ENCODE measurements at regions not wholly inside any gene's neighbourhood (a gene's known extent, or its start where the extent isn't known, plus 50 kb on each side); places are given as distances from the start of the nearest gene placed in this dataset.

DNA sequence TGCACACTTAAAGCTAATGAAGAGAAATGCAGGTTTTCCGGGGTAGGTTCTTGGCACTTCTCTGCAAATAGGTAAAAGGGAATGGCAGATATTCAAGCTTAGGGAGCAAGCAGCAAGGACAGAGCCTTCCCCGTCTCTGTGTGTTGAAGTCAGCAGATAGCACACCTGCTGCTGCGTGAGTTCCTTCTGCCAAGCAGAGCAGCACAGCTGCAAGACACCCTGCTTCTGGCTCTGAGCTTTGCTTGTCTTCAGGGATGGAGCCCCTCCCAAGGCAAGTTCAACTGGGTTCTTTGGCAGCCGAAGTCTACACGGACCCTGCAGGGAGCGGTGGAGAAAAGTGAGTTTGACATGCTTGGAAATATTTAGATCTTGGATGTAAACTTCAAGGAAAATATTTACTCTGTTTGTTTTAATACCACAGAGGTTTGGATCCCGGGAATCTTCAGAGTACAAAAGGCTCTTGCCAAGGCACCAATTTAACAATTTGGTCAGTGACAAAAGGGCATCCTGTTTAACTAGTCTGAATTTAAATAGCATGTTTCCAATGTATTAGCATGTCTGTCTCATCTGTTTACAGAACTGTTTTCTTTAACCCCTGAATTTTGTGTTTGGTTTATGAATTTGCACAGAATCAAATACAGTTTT, 113.4 kb upstream of the KCNJ16 start:
- H3K9me3 ChIP-seq, result no peaks in the 10 kb centered on the region
- H3K27ac ChIP-seq, result no peak overlapping the region
- FAIRE-seq, result no peak
- no peak overlapping the region for H3K4me3 ChIP-seq
- 48 to 63% methylated on average over 7 of the region's 7 CpGs for WGBS, 2 donors
- no peaks in the 10 kb centered on the region for H3K36me3 ChIP-seq
- intact Hi-C loops (cut with DNase I), result no loop called here
- H3K27me3 ChIP-seq, result no peaks in the 10 kb centered on the region
- no peaks in the 10 kb centered on the region for H3K4me1 ChIP-seq
- peak in 2 of 4 donors; percentile 51 to 59 for ATAC-seq
- TF ChIP-seq, protein P1, sequence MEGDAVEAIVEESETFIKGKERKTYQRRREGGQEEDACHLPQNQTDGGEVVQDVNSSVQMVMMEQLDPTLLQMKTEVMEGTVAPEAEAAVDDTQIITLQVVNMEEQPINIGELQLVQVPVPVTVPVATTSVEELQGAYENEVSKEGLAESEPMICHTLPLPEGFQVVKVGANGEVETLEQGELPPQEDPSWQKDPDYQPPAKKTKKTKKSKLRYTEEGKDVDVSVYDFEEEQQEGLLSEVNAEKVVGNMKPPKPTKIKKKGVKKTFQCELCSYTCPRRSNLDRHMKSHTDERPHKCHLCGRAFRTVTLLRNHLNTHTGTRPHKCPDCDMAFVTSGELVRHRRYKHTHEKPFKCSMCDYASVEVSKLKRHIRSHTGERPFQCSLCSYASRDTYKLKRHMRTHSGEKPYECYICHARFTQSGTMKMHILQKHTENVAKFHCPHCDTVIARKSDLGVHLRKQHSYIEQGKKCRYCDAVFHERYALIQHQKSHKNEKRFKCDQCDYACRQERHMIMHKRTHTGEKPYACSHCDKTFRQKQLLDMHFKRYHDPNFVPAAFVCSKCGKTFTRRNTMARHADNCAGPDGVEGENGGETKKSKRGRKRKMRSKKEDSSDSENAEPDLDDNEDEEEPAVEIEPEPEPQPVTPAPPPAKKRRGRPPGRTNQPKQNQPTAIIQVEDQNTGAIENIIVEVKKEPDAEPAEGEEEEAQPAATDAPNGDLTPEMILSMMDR (IDR thresholded peaks at IDR 0.05), result no peak
- DNase-seq, result peak in 4 of 6 donors; percentile 1 to 49 (median 15)

DNA sequence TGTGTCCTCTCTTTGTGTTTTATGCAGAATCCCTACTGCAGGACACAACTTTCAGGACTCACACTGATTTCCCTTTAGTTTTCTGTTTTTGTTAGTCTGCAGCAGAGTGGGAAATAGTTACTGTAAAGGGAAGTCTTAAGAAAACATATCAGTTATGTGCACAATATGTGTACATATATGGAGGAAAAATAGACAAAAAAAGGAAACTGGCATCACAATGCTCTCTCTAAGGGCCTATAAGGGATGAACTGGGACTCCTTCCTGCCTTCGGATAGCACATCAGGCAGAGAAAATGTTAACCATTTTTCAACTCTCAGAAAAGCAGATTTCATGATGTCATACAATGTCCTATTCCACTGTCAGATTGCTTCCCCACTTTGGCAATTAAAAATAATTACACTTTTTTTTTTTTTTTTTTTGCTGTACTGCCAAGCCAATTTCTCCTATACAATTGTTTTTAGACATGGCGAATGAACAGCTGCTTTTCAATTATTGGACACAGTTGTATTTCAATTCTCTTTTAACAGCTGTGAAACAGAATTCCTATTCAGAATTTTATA, 112.5 kb upstream of the KCNJ16 start:
- H3K4me1 ChIP-seq, result no peaks in the 10 kb centered on the region
- no peaks in the 10 kb centered on the region for H3K9me3 ChIP-seq
- H3K27me3 ChIP-seq, result no peaks in the 10 kb centered on the region
- no peak overlapping the region for H3K4me3 ChIP-seq
- TF ChIP-seq, protein P1 (IDR thresholded peaks at IDR 0.05), result no peak
- H3K36me3 ChIP-seq, result no peaks in the 10 kb centered on the region
- DNase-seq (no peak), FAIRE-seq (no peak), ATAC-seq (no peak)
- intact Hi-C loops (cut with DNase I), result no loop called here
- 86 to 94% methylated on average over 2 of the region's 2 CpGs for WGBS, 2 donors
- no peak overlapping the region for H3K27ac ChIP-seq

DNA sequence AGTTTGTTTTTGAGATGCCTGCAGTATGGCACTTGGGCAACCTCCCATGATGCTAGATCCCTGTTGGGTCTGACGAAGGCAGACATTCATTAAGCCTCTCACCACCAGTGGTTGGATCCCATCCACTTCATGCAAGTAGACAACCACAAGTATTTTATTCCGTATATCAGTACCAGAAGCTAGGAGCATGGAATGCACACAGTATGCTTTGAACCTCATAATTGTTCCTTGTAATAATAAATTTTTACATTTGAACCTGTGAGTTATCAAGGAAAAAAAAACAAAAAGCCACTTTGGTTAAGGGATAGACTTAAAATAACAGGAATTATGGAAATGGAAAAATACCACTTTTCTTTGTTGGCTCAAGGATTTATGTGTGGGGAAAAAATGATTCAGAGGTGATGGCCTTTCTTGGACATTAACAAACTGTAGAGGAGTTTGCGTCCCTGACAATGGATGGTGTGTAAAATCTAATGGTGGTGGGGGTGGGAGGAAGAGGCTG, 107.1 kb upstream of the KCNJ16 start:
- DNase-seq, result no peak

DNA sequence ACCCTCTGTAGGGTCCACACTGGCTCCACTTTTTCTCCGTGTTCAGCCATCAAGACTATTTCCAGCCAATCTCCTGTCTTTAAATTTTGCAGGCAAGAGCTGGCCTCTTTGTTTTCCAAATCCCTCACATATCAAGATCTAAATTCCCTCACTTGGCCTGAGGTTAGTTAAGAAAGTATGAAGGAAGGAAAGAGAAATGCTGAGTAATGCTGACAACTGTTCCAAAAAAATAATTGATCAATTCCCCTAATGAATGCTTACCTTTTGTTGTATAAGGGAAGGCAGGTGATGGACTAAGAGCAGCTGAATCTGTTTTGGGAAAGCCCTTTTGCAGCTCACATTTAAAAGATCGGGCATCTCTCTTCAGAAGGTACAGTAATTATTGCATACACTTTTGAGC, 105.1 kb upstream of the KCNJ16 start:
- TF ChIP-seq, protein P1 (IDR thresholded peaks at IDR 0.05), result no peak
- no peak for ATAC-seq
- H3K4me3 ChIP-seq, result no peak overlapping the region
- no peaks in the 10 kb centered on the region for H3K4me1 ChIP-seq
- no peaks in the 10 kb centered on the region for H3K36me3 ChIP-seq
- DNase-seq, result no peak
- 70 to 96% methylated on average over 2 of the region's 2 CpGs for WGBS, 2 donors
- H3K27me3 ChIP-seq, result no peaks in the 10 kb centered on the region
- intact Hi-C loops (cut with DNase I), result no loop called here
- no peaks in the 10 kb centered on the region for H3K9me3 ChIP-seq
- no peak overlapping the region for H3K27ac ChIP-seq
- FAIRE-seq, result no peak

More for the DNA sequence above, 107.1 kb upstream of the KCNJ16 start:
- H3K27me3 ChIP-seq, result no peaks in the 10 kb centered on the region
- FAIRE-seq (no peak), ATAC-seq (no peak)
- intact Hi-C loops (cut with DNase I), result no loop called here
- no peak overlapping the region for H3K4me3 ChIP-seq
- TF ChIP-seq, protein P1 (IDR thresholded peaks at IDR 0.05), result no peak
- no peak overlapping the region for H3K27ac ChIP-seq
- WGBS, 2 donors, result 76 to 82% methylated on average over 3 of the region's 3 CpGs
- H3K4me1 ChIP-seq, result no peaks in the 10 kb centered on the region
- H3K36me3 ChIP-seq, result no peaks in the 10 kb centered on the region
- H3K9me3 ChIP-seq, result no peaks in the 10 kb centered on the region

DNA sequence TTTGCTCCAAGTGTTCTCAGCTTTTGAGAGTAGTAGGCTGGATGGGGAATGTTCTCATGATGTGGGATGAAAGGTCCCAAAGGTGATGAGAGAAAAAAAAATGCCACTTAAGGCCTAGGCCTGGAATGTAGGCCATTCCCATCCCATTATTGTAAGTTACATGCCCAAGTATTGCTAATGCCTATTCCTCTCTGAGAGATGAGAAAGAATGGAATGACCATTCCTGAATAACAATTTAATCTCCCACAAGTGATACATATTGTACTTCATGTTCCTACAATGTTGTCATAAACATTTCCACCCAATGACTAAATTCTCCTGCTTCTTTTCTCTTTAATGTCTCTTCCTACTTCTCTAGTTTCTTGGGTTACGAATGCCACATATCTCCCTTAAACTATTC, 102.8 kb upstream of the KCNJ16 start:
- Histone ChIP-seq H3K4me3 (no peak overlapping the region), H3K9me3 (no peaks in the 10 kb centered on the region), H3K36me3 (no peaks in the 10 kb centered on the region), H3K27ac (no peak overlapping the region), H3K4me1 (no peaks in the 10 kb centered on the region), H3K27me3 (no peaks in the 10 kb centered on the region)
- TF ChIP-seq, protein P1 (IDR thresholded peaks at IDR 0.05), result no peak
- FAIRE-seq (no peak), DNase-seq (no peak), ATAC-seq (no peak)
- intact Hi-C loops (cut with DNase I), result no loop called here
- 91 to 97% methylated on average over 1 of the region's 1 CpG for WGBS, 2 donors
